GM18951 (cell line): ENCODE measurements at regions not wholly inside any gene's neighbourhood (a gene's known extent, or its start where the extent isn't known, plus 50 kb on each side); places are given as distances from the start of the nearest gene placed in this dataset.

Experiments used
- POLR2A ChIP-seq: IDR thresholded peaks from 4 replicates; pipeline ENCODE4 v1.6.1; 2011; ENCODE audit warnings: mild to moderate bottlenecking; ENCODE audit not compliant: insufficient read length, insufficient read depth; ENCODE audit errors: extremely low read depth
- in situ Hi-C: fragments of 300-500 bp; cut with MboI; formaldehyde crosslinking; loops from one replicate; pipeline ENCODE4 v1.12.0; 2022; ENCODE audit warnings: low sequenced_read_pairs, mixed read lengths, inconsistent platforms; ENCODE audit not compliant: unreplicated experiment

GRCh38 chr10:31166606-31167005, 134.9 kb upstream of the ZNF438 start:
- no peak for TF ChIP-seq POLR2A
- in situ Hi-C loops, result no loop called here

GRCh38 chr10:31170636-31171035, 139.0 kb upstream of the ZNF438 start:
- no peak for TF ChIP-seq POLR2A
- in situ Hi-C loops, result no loop called here

GRCh38 chr10:31171402-31172083, 139.9 kb upstream of the ZNF438 start:
- TF ChIP-seq POLR2A, result no peak
- in situ Hi-C loops, result no loop called here

- no peak for TF ChIP-seq POLR2A
- in situ Hi-C loops, result no loop called here
Observed at GRCh38 chr10:31172925-31173324, 141.3 kb upstream of the ZNF438 start.

GRCh38 chr10:31173752-31174151, 142.1 kb upstream of the ZNF438 start:
- no peak for TF ChIP-seq POLR2A
- in situ Hi-C loops, result no loop called here

- in situ Hi-C loops, result no loop called here
Observed at GRCh38 chr10:31179091-31179680, 139.8 kb upstream of the ZEB1 start.

GRCh38 chr10:31186225-31187000, 132.6 kb upstream of the ZEB1 start:
- TF ChIP-seq POLR2A, result no peak

More at GRCh38 chr10:31179091-31179680, 139.8 kb upstream of the ZEB1 start:
- TF ChIP-seq POLR2A, result no peak

GRCh38 chr10:31187182-31187581, 131.8 kb upstream of the ZEB1 start:
- in situ Hi-C loops, result no loop called here
- no peak for TF ChIP-seq POLR2A

More at GRCh38 chr10:31186225-31187000, 132.6 kb upstream of the ZEB1 start:
- in situ Hi-C loops, result no loop called here

GRCh38 chr10:31187607-31188210, 131.3 kb upstream of the ZEB1 start:
- TF ChIP-seq POLR2A, result no peak
- in situ Hi-C loops, result no loop called here

GRCh38 chr10:31188792-31189406, 130.1 kb upstream of the ZEB1 start:
- in situ Hi-C loops, result no loop called here
- no peak for TF ChIP-seq POLR2A

GRCh38 chr10:31190488-31190887, 128.5 kb upstream of the ZEB1 start:
- TF ChIP-seq POLR2A, result no peak
- in situ Hi-C loops, result no loop called here

- in situ Hi-C loops, result no loop called here
- no peak for TF ChIP-seq POLR2A
Observed at GRCh38 chr10:31192475-31192874, 126.5 kb upstream of the ZEB1 start.

- in situ Hi-C loops, result no loop called here
- no peak for TF ChIP-seq POLR2A
Observed at GRCh38 chr10:31194986-31195385, 124.0 kb upstream of the ZEB1 start.
